ENCODE measurements at regions not wholly inside any gene's neighbourhood (a gene's known extent, or its start where the extent isn't known, plus 50 kb on each side); places are given as distances from the start of the nearest gene placed in this dataset.
A peak's percentile ranks its signal among the peaks of the same experiment; 100 is the strongest.

- H3K27ac ChIP-seq, result no peak overlapping the region
- H3K36me3 ChIP-seq, result no peaks in the 10 kb centered on the region
- H3K4me1 ChIP-seq, result no peaks in the 10 kb centered on the region
- intact Hi-C loops (cut with DNase I), result loop anchor here in 1 of 3 donors (10.0 kb wide), 1 partner anchor 62 kb away; no protein-coding TSS in a partner anchor
- ATAC-seq (no peak), DNase-seq (no peak), FAIRE-seq (no peak)
- no peaks in the 10 kb centered on the region for H3K9me3 ChIP-seq
- WGBS, 2 donors, result 46 to 50% methylated on average over 3 of the region's 3 CpGs
- peaks cover 0 to 3% (median 0%) of the 10 kb centered on the region in 4 donors for H3K27me3 ChIP-seq
- no peak overlapping the region for H3K4me3 ChIP-seq
- no peak for TF ChIP-seq CTCF (IDR thresholded peaks at IDR 0.05)
Observed at GRCh38 chr21:38696579-38696978, 109.2 kb upstream of the ETS2 start.

GRCh38 chr21:38699048-38699447 lies 106.7 kb upstream of the ETS2 start:
- peaks cover 0 to 7% (median 0%) of the 10 kb centered on the region in 4 donors for H3K27me3 ChIP-seq
- no peak overlapping the region for H3K4me3 ChIP-seq
- intact Hi-C loops (cut with DNase I), result loop anchor here in 1 of 3 donors (10.0 kb wide), 1 partner anchor 64 kb away; no protein-coding TSS in a partner anchor
- no peak for TF ChIP-seq CTCF (IDR thresholded peaks at IDR 0.05)
- H3K9me3 ChIP-seq, result no peaks in the 10 kb centered on the region
- no peak overlapping the region for H3K27ac ChIP-seq
- H3K36me3 ChIP-seq, result no peaks in the 10 kb centered on the region
- no peaks in the 10 kb centered on the region for H3K4me1 ChIP-seq
- 52 to 74% methylated on average over 2 of the region's 2 CpGs for WGBS, 2 donors
- no peak for FAIRE-seq
- no peak for ATAC-seq
- DNase-seq, result no peak

GRCh38 chr21:38702196-38702595 lies 103.5 kb upstream of the ETS2 start:
- Histone ChIP-seq H3K27ac (no peak overlapping the region), H3K27me3 (peaks cover 0 to 17% (median 0%) of the 10 kb centered on the region in 4 donors), H3K4me1 (no peaks in the 10 kb centered on the region), H3K36me3 (no peaks in the 10 kb centered on the region), H3K9me3 (no peaks in the 10 kb centered on the region), H3K4me3 (no peak overlapping the region)
- intact Hi-C loops (cut with DNase I), result no loop called here
- ATAC-seq (no peak), DNase-seq (no peak), FAIRE-seq (no peak)
- no peak for TF ChIP-seq CTCF (IDR thresholded peaks at IDR 0.05)
- 15 to 23% methylated on average over 9 of the region's 9 CpGs for WGBS, 2 donors

GRCh38 chr21:38709876-38710275 lies 95.9 kb upstream of the ETS2 start:
- H3K4me1 ChIP-seq, result no peaks in the 10 kb centered on the region
- DNase-seq (no peak), FAIRE-seq (no peak), ATAC-seq (no peak)
- TF ChIP-seq CTCF (IDR thresholded peaks at IDR 0.05), result no peak
- no peak overlapping the region for H3K27ac ChIP-seq
- 64 to 71% methylated on average over 4 of the region's 4 CpGs for WGBS, 2 donors
- intact Hi-C loops (cut with DNase I), result no loop called here
- no peaks in the 10 kb centered on the region for H3K9me3 ChIP-seq
- no peaks in the 10 kb centered on the region for H3K36me3 ChIP-seq
- H3K27me3 ChIP-seq, result peaks cover 0 to 13% (median 0%) of the 10 kb centered on the region in 4 donors
- H3K4me3 ChIP-seq, result no peak overlapping the region

- ATAC-seq (peak in 1 of 4 donors; percentile 28), FAIRE-seq (no peak), DNase-seq (no peak)
- H3K9me3 ChIP-seq, result no peaks in the 10 kb centered on the region
- intact Hi-C loops (cut with DNase I), result no loop called here
- H3K36me3 ChIP-seq, result no peaks in the 10 kb centered on the region
- H3K4me1 ChIP-seq, result no peaks in the 10 kb centered on the region
- no peak overlapping the region for H3K27ac ChIP-seq
- WGBS, 2 donors, result 52 to 81% methylated on average over 1 of the region's 1 CpG
- H3K4me3 ChIP-seq, result no peak overlapping the region
- peak in 1 of 4 donors; percentile 11 for TF ChIP-seq CTCF (IDR thresholded peaks at IDR 0.05)
- peaks cover 0 to 3% (median 0%) of the 10 kb centered on the region in 4 donors for H3K27me3 ChIP-seq
Observed at GRCh38 chr21:38712071-38712470, 93.7 kb upstream of the ETS2 start.

Data from pancreas (tissue), 10 donors.